ENCODE measurements at regions not wholly inside any gene's neighbourhood (a gene's known extent, or its start where the extent isn't known, plus 50 kb on each side); places are given as distances from the start of the nearest gene placed in this dataset.
"Not testable (repeated sequence)": the region's sequence is repeated elsewhere in the genome, so short reads cannot be mapped to it uniquely, and the experiment has no call there.

DNA sequence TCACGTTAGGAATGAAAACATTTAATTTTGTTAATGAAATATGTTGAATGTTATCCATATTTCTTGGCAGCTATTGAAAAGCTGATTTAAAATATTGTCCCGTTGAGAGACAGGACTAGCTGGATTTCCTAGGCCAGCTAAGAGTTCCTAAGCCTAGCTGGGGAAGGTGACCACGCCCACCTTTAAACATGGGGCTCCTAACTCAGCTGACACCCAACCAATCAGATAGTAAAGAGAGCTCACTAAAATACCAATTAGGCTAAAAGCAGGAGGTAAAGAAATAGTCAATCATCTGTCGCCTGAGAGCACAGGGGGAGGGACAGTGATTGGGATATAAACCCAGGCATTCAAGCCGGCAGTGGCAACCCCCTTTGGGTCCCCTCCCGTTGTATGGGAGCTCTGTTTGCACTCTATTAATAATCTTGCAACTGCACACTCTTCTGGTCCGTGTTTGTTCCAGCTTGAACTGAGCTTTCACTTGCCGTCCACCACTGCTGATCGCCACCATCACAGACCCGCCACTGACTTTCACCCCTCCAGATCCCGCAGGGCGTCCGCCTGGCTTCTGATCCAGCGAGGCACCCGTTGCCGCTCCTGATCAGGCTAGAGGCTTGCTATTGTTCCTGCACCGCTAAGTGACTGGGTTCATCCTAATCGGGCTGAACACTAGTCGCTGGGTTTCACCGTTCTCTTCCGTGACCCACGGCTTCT, 308.9 kb downstream of the GLUD2 start:
- intact Hi-C loops (cut with DNase I), result no loop called here
- TF ChIP-seq POLR2A (IDR thresholded peaks at IDR 0.05) (no peak), POLR2AphosphoS5 (IDR thresholded peaks at IDR 0.05) (no peak), CTCF (IDR thresholded peaks at IDR 0.05) (no peak)
- H3K4me1 ChIP-seq (replicated peaks), result no peaks in the 10 kb centered on the region
- no peak for DNase-seq (ENCODE audit: low spot score)
- H3K4me3 ChIP-seq, result no peak overlapping the region
- WGBS, result 90% methylated on average over 22 of the region's 22 CpGs
- no peaks in the 10 kb centered on the region for H3K36me3 ChIP-seq
- H3K9me3 ChIP-seq, result no peaks in the 10 kb centered on the region
- H3K27ac ChIP-seq, result no peak overlapping the region
- H3K27me3 ChIP-seq (replicated peaks; ENCODE audit: insufficient read depth), result no peaks in the 10 kb centered on the region

GRCh38 chrX:121356850-121357171, 309.4 kb downstream of the GLUD2 start:
- Histone ChIP-seq H3K27ac (no peak overlapping the region), H3K4me1 (replicated peaks) (no peaks in the 10 kb centered on the region), H3K4me3 (no peak overlapping the region), H3K9me3 (no peaks in the 10 kb centered on the region), H3K36me3 (no peaks in the 10 kb centered on the region), H3K27me3 (replicated peaks; ENCODE audit: insufficient read depth) (no peaks in the 10 kb centered on the region)
- intact Hi-C loops (cut with DNase I), result no loop called here
- 93% methylated on average over 5 of the region's 6 CpGs for WGBS
- DNase-seq (ENCODE audit: low spot score), result no peak
- no peak for TF ChIP-seq POLR2A (IDR thresholded peaks at IDR 0.05)
- no peak for TF ChIP-seq CTCF (IDR thresholded peaks at IDR 0.05)
- no peak for TF ChIP-seq POLR2AphosphoS5 (IDR thresholded peaks at IDR 0.05)

GRCh38 chrX:121360280-121360679, 312.9 kb downstream of the GLUD2 start:
- no peaks in the 10 kb centered on the region for H3K9me3 ChIP-seq
- DNase-seq (ENCODE audit: low spot score), result no peak
- no peak overlapping the region for H3K27ac ChIP-seq
- H3K27me3 ChIP-seq (replicated peaks; ENCODE audit: insufficient read depth), result no peaks in the 10 kb centered on the region
- intact Hi-C loops (cut with DNase I), result no loop called here
- no peak overlapping the region for H3K4me3 ChIP-seq
- no peaks in the 10 kb centered on the region for H3K4me1 ChIP-seq (replicated peaks)
- 100% methylated on average over 1 of the region's 1 CpG for WGBS
- TF ChIP-seq POLR2AphosphoS5 (IDR thresholded peaks at IDR 0.05), result no peak
- no peak for TF ChIP-seq POLR2A (IDR thresholded peaks at IDR 0.05)
- TF ChIP-seq CTCF (IDR thresholded peaks at IDR 0.05), result no peak
- no peaks in the 10 kb centered on the region for H3K36me3 ChIP-seq

DNA sequence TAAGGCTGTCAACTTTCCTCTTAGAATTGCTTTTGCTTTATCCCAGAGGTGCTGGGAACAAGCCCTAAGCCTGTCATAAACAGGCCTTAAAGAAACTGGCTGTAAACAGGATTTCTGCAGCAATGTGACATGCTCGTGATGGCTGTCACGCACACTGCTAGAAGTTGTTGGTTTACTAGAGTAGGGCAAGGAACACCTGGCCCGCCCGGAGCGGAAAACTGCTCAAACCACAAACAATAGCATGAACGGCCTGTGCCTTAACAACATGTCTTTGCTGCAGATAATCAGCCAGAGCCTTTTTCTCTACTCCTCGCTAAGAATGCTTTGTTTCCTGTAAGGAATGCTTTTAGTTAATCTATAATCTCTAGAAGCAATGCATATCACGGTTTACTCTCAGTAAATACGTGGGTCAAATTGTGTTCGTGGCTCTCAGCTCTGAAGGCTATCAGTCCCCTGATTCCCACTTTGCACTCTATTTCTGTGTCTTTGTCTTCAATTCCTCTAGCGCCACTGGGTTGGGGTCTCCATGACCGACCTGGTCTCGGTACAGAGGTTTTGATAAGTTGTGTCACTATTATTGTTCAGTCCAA, 318.3 kb downstream of the GLUD2 start:
- Histone ChIP-seq H3K4me1 (replicated peaks) (no peaks in the 10 kb centered on the region), H3K27ac (no peak overlapping the region), H3K9me3 (no peaks in the 10 kb centered on the region), H3K4me3 (no peak overlapping the region), H3K36me3 (no peaks in the 10 kb centered on the region), H3K27me3 (replicated peaks; ENCODE audit: insufficient read depth) (no peaks in the 10 kb centered on the region)
- intact Hi-C loops (cut with DNase I), result no loop called here
- no peak for DNase-seq (ENCODE audit: low spot score)
- TF ChIP-seq CTCF (IDR thresholded peaks at IDR 0.05), result no peak
- TF ChIP-seq POLR2A (IDR thresholded peaks at IDR 0.05), result no peak
- no peak for TF ChIP-seq POLR2AphosphoS5 (IDR thresholded peaks at IDR 0.05)
- WGBS, result 27% methylated on average over 13 of the region's 13 CpGs

DNA sequence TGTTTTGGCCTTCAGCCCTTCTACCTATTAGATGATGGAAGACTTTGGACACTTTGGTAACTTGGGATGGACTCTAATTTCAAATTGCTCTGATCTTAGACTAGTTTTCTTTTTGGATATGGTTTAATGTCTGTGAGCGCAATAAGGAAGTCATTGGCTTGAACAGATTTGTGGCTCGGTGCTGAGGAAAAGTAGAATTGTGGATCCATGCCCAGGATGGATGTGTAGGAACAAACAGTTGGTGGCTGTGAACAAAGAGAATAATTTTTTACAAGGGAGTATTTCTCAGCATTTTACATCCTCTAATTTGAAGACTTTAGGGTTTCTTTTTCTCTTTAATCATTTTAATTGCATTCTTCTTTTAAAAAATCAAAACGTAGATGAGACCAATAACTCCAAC, 327.1 kb downstream of the GLUD2 start:
- H3K4me3 ChIP-seq, result no peak overlapping the region
- 46% methylated on average over 3 of the region's 3 CpGs for WGBS
- DNase-seq (ENCODE audit: low spot score), result no peak
- H3K27ac ChIP-seq, result no peak overlapping the region
- H3K27me3 ChIP-seq (replicated peaks; ENCODE audit: insufficient read depth), result no peaks in the 10 kb centered on the region
- intact Hi-C loops (cut with DNase I), result no loop called here
- H3K36me3 ChIP-seq, result no peaks in the 10 kb centered on the region
- TF ChIP-seq POLR2A (IDR thresholded peaks at IDR 0.05), result no peak
- TF ChIP-seq POLR2AphosphoS5 (IDR thresholded peaks at IDR 0.05), result no peak
- no peak for TF ChIP-seq CTCF (IDR thresholded peaks at IDR 0.05)
- no peaks in the 10 kb centered on the region for H3K4me1 ChIP-seq (replicated peaks)
- H3K9me3 ChIP-seq, result no peaks in the 10 kb centered on the region

DNA sequence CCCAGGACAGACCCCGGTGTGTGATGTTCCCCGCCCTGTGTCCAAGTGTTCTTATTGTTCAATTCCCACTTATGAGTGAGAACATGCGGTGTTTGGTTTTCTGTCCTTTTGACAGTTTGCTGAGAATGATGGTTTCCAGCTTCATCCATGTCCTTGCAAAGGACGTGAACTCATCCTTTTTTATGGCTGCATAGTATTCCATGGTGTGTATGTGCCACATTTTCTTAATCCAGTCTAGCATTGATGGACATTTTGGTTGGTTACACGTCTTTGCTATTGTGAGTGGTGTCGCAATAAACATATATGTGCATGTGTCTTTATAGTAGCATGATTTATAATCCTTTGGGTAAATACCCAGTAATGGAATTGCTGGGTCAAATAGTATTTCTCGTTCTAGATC, 334.5 kb downstream of the GLUD2 start:
- intact Hi-C loops (cut with DNase I); DNase-seq (ENCODE audit: low spot score); H3K4me3 ChIP-seq; H3K36me3 ChIP-seq; H3K27me3 ChIP-seq (replicated peaks; ENCODE audit: insufficient read depth); H3K4me1 ChIP-seq (replicated peaks); H3K27ac ChIP-seq; H3K9me3 ChIP-seq: not testable (repeated sequence)
- WGBS, result 78% methylated on average over 7 of the region's 7 CpGs

Data from prostate gland (tissue), 2 donors.